Epithelial cell of esophagus (primary cell): ENCODE measurements at regions not wholly inside any gene's neighbourhood (a gene's known extent, or its start where the extent isn't known, plus 50 kb on each side); places are given as distances from the start of the nearest gene placed in this dataset.

Experiments used
- DNase-seq: peaks from one replicate; pipeline ENCODE4 v3.0.0; 2010; ENCODE audit warnings: low read depth
- H3K4me3 ChIP-seq: 2 replicates; pipeline ENCODE4 v1.5.1; 2011; ENCODE audit warnings: mild to moderate bottlenecking, low read length, control low read depth
- TF ChIP-seq, protein P1 (sequence below): IDR thresholded peaks from 2 replicates; pipeline ENCODE4 v1.5.1; 2011; ENCODE audit warnings: low read depth, mild to moderate bottlenecking, low read length, control low read depth, inconsistent platforms; ENCODE audit not compliant: insufficient read depth; ENCODE audit errors: missing control alignments

DNA sequence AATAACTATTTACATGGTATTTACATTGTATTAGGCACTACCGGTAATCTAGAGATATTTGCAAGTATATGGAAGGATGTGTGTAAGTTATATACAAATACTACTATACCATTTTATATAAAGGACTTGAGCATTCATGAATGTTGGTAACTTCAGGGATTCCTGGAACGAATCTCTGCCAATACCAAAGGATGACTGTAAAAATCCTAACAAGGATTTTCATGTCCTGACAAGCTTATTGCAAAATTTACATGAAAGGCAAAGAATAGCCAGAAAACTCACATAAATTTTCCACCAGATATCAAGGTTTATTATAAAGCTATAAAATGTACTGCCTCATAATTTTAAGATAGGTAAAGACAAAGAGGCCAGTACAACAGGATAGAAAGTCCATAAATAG, 325.2 kb upstream of the NRIP1 start:
- DNase-seq: peak; percentile 76
- H3K4me3 ChIP-seq: no peak overlapping the region
- TF ChIP-seq, protein P1, sequence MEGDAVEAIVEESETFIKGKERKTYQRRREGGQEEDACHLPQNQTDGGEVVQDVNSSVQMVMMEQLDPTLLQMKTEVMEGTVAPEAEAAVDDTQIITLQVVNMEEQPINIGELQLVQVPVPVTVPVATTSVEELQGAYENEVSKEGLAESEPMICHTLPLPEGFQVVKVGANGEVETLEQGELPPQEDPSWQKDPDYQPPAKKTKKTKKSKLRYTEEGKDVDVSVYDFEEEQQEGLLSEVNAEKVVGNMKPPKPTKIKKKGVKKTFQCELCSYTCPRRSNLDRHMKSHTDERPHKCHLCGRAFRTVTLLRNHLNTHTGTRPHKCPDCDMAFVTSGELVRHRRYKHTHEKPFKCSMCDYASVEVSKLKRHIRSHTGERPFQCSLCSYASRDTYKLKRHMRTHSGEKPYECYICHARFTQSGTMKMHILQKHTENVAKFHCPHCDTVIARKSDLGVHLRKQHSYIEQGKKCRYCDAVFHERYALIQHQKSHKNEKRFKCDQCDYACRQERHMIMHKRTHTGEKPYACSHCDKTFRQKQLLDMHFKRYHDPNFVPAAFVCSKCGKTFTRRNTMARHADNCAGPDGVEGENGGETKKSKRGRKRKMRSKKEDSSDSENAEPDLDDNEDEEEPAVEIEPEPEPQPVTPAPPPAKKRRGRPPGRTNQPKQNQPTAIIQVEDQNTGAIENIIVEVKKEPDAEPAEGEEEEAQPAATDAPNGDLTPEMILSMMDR: no peak

DNA sequence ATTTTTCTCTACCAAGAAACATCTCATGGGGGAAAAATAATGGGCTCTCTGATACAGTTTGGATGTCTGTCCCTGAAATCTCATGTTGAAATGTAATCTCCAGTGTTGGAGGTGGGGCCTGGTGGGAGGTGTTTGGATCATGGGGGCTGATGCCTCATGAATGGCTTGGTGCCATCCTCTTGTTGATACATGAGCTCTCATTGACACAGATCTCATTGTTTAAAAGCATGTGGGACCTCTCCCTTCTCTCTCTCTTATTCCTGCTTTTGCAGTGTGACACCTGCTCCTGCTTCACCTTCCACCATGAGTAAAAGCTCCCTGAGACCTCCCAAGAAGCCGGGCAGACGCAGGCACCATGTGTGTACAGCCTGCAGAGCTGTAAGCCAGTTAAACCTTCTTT, 332.5 kb upstream of the NRIP1 start:
- DNase-seq: no peak
- TF ChIP-seq, protein P1: no peak
- H3K4me3 ChIP-seq: no peak overlapping the region

DNA sequence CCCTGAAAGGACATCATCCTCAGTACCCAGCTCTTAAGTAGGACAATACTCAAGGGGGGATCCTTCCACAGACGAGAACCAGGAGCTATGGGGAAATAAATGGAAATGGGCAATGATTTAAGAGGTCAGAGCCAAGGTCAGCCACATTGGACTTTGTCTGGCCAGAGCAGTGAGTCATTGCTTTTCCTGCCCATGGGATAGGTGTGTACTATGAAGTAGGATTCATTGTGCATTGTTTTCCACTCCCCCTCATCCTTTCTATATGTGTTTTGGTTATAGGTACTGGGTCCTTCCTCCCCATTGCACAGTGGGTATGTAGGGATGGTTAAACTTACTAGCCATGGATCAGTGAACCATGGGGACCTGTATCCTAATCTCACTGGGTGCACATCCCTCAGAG, 328.9 kb upstream of the USP25 start:
- no peak overlapping the region for H3K4me3 ChIP-seq
- TF ChIP-seq, protein P1: no peak
- DNase-seq: no peak

DNA sequence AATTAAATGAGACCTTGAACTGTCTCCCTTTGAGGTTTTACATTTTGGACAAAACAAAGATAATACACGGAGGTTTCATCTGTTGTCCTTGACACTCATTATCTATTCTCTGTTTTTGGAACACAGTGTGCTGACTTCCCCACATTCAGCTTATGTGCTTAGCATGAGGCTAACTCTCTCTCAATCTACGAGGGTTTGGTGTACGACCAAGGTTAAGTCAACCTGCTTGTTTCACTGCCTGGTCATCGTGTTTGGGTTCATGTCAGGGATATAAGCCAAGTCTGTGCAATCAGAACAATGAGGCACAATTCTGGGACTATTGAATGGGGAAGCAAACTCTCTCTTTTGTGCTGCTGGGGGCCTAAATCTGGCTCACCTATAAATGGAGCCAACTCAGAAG, 328.5 kb upstream of the USP25 start:
- no peak overlapping the region for H3K4me3 ChIP-seq
- DNase-seq: no peak
- TF ChIP-seq, protein P1: no peak

DNA sequence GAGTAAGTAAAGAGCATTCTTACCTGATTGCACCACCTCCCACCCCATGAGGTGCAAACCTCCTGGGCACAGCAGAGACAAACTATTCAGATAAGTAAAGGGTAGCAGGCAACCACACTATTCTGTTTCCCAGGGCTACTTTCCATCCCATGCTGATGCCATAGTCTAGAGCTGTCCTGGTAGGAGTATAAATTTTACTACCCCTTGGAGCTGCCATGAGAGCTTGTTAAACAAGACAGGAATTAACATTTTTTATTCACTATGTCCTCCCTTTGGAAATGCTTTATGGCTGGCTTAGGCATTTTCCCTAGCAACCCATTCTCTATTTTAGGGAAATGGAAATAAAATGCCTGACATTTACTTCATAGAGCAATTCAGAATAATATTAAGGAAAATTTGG, 324.6 kb upstream of the USP25 start:
- no peak overlapping the region for H3K4me3 ChIP-seq
- DNase-seq: no peak
- TF ChIP-seq, protein P1: no peak

DNA sequence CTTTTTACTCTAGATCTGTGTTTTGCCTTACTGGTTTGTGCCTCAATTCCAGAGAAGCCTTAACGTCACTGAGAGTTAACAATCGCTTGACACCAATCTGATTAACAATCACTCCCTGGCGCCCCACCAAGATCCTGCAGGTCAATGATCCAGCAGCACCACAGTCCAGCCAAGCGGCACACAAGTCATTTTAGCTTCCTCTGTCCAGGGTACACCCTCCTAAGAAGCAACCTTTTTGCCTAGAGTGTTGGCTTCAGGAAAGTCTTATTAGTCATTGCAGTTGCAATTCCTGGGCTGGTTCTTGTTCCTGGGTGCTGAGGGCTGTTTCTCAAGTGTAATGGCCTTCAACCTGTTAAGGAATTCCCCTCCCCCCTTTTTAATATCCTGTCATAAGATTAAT, 323.0 kb upstream of the USP25 start:
- no peak overlapping the region for H3K4me3 ChIP-seq
- TF ChIP-seq, protein P1: no peak
- peak; percentile 36 for DNase-seq

DNA sequence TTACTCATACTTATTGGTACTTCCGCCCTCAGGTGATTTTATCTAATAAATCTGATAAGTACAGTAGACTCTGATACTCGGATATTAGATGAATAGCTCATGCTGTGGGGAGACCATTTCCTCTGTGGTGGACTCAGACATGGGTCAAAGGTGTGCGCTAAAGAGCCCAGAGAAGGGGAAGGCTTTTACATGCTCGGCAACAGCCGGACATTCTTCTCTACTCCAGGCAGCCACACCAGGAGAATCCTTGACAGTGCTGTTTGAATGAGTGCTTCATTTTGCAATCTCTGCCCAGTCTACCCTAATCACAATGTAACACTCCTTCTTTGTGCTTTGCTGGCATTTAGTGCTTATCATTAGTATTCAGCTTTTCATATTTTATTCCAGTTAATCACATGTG, 322.2 kb upstream of the USP25 start:
- DNase-seq: no peak
- TF ChIP-seq, protein P1: no peak
- no peak overlapping the region for H3K4me3 ChIP-seq
